Neural progenitor cell (in vitro differentiated cells): ENCODE measurements at regions not wholly inside any gene's neighbourhood (a gene's known extent, or its start where the extent isn't known, plus 50 kb on each side); places are given as distances from the start of the nearest gene placed in this dataset.

ENCODE experiments used
- CTCF ChIP-seq: fragments of 200-600 bp; sonication (generic); IDR thresholded peaks from 2 replicates; pipeline ENCODE4 v1.5.1; 2017; ENCODE audit warnings: antibody characterized with exemption, mild to moderate bottlenecking
- EZH2 ChIP-seq: fragments of 200-600 bp; sonication (generic); IDR thresholded peaks from 2 replicates; pipeline ENCODE4 v1.6.1; 2017; ENCODE audit warnings: antibody characterized with exemption, mild to moderate bottlenecking, moderate library complexity

GRCh38 chr6:26218824-26219223, 131.6 kb downstream of the HFE start:
- no peak for TF ChIP-seq CTCF
- no peak for TF ChIP-seq EZH2
